SK-N-MC (cell line): ENCODE measurements at regions not wholly inside any gene's neighbourhood (a gene's known extent, or its start where the extent isn't known, plus 50 kb on each side); places are given as distances from the start of the nearest gene placed in this dataset.
"Not testable (repeated sequence)": the region's sequence is repeated elsewhere in the genome, so short reads cannot be mapped to it uniquely, and the experiment has no call there.

Experiments used
- DNase-seq: peaks from one replicate; pipeline ENCODE4 v3.0.0-alpha.2; 2011; ENCODE audit warnings: low read depth, low spot score
- H3K27ac ChIP-seq: fragments of 200-600 bp; sonication (generic); 2 replicates; pipeline ENCODE4 v1.5.1; 2016; ENCODE audit warnings: mixed run types
- H3K36me3 ChIP-seq: fragments of 200-600 bp; sonication (generic); 2 replicates; pipeline ENCODE4 v1.6.1; 2017; ENCODE audit warnings: antibody characterized with exemption, low read length, mixed read lengths; ENCODE audit not compliant: insufficient read depth
- H3K4me3 ChIP-seq: fragments of 200-600 bp; sonication (generic); 2 replicates; pipeline ENCODE4 v1.5.1; 2016
- H3K9ac ChIP-seq: fragments of 200-600 bp; sonication (generic); 2 replicates; pipeline ENCODE4 v1.8.0; 2017; ENCODE audit warnings: mixed run types, mixed read lengths; ENCODE audit not compliant: insufficient read length
- H3K9me3 ChIP-seq: fragments of 200-600 bp; sonication (generic); 2 replicates; pipeline ENCODE4 v1.6.1; 2017; ENCODE audit warnings: low read depth, mild to moderate bottlenecking, antibody characterized with exemption, low read length, moderate library complexity, mixed read lengths
- EZH2 ChIP-seq: fragments of 200-600 bp; sonication (generic); IDR thresholded peaks from one replicate; pipeline ENCODE4 v1.6.1; 2017; ENCODE audit warnings: antibody characterized with exemption
- FOXP2 ChIP-seq: optimal IDR thresholded peaks from 2 replicates; pipeline ENCODE3; 2011; ENCODE audit warnings: mild to moderate bottlenecking, moderate library complexity; ENCODE audit not compliant: insufficient read depth; ENCODE audit errors: extremely low read length, control extremely low read depth
- POLR2AphosphoS5 ChIP-seq: IDR thresholded peaks from 2 replicates; pipeline ENCODE4 v1.6.1; 2012; ENCODE audit warnings: mild to moderate bottlenecking, low read depth, low read length, borderline replicate concordance

GRCh38 chr2:583666-584065 is 93.5 kb downstream of the TMEM18 start:
- H3K27ac ChIP-seq: no peak overlapping the region
- no peak overlapping the region for H3K9ac ChIP-seq
- TF ChIP-seq POLR2AphosphoS5 (no peak), FOXP2 (no peak), EZH2 (no peak)
- H3K4me3 ChIP-seq: no peak overlapping the region
- no peaks in the 10 kb centered on the region for H3K36me3 ChIP-seq
- H3K9me3 ChIP-seq: no peaks in the 10 kb centered on the region
- DNase-seq: no peak

DNA sequence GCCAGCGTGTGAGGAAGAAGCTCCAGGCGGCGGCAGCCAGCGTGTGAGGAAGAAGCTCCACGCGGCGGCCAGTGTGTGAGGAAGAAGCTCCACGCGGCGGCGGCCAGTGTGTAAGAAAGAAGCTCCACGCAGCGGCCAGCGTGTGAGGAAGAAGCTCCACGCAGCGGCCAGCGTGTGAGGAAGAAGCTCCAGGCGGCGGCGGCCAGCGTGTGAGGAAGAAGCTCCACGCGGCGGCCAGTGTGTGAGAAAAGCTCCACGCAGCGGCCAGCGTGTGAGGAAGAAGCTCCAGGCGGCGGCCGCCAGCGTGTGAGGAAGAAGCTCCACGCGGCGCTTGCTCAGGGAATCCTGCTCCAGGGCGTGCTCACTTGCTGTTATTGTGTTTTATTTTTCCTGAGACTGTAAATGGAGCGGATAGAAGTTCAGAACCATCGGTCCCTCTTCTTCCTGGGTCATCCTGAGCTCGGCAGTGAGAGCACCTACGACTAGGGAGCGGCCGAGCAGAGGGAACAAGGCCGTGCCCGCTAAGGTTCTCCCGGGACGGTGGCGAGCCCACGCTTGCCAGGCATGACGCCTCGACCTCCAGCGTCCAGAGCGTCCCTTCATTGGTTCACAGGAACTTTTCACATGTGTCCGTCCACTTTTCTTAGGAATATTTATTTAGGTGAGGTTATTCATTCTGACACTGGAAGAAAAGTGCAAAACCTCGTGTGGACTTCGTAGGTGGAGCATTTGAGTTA is 94.2 kb downstream of the TMEM18 start:
- Histone ChIP-seq H3K27ac (no peak overlapping the region), H3K9me3 (no peaks in the 10 kb centered on the region), H3K4me3 (no peak overlapping the region), H3K9ac (no peak overlapping the region), H3K36me3 (no peaks in the 10 kb centered on the region)
- no peak for TF ChIP-seq POLR2AphosphoS5
- TF ChIP-seq FOXP2: no peak
- no peak for TF ChIP-seq EZH2
- no peak for DNase-seq

- not testable (repeated sequence) for H3K27ac ChIP-seq, H3K9ac ChIP-seq, DNase-seq, H3K4me3 ChIP-seq, H3K9me3 ChIP-seq, H3K36me3 ChIP-seq
Observed at GRCh38 chr2:582289-582688, 94.9 kb downstream of the TMEM18 start.

GRCh38 chr2:579961-580360 is 97.2 kb downstream of the TMEM18 start:
- H3K9me3 ChIP-seq: no peaks in the 10 kb centered on the region
- no peaks in the 10 kb centered on the region for H3K36me3 ChIP-seq
- H3K27ac ChIP-seq: no peak overlapping the region
- DNase-seq: no peak
- TF ChIP-seq FOXP2: no peak
- TF ChIP-seq EZH2: no peak
- TF ChIP-seq POLR2AphosphoS5: no peak
- H3K9ac ChIP-seq: no peak overlapping the region
- H3K4me3 ChIP-seq: no peak overlapping the region

DNA sequence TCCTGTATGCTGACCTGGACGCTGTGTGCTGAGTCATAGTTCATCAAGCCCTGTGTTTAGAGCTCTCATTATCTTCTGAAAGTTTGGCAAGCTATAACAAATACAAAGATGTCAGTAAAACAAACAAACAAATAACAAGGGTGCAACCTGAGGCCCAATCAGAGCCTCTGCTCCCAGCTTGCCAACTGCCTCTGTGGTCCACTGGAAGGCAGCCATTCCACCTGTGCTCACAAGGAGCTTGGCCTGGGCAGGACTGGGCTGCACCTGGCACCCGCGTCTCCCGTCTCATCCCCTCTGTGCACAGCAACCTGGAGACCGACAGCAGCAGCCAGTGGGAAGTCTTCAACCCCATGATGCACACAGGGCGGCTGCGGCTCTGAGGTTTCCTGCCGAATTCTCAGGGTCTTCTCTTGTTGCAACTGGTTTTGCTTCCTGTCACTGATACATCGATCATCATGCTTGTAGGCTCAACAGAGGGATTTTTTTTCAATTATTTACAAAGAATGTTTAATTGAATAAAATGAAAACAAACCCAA is 97.8 kb downstream of the TMEM18 start:
- no peak overlapping the region for H3K9ac ChIP-seq
- H3K27ac ChIP-seq: no peak overlapping the region
- DNase-seq: no peak

DNA sequence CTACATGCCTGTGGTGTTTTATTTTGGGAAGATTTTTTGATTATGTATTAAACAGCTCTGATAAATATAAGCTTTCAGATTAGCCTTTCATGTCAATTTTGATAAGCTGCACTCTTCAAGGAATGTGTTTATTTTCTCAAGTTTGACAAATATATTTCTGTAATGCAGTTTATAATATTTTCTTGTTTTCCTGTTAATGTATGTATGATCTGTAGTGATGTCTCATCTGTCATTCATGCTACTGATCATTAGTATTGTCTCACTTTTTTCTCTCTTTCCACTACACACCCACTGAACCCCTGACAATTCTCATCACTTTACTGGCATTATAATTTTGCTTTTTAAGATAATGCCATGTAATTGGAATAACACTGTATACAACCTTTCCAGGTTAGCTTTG is 100.9 kb downstream of the TMEM18 start:
- DNase-seq: no peak
- TF ChIP-seq EZH2 (no peak), POLR2AphosphoS5 (no peak), FOXP2 (no peak)
- Histone ChIP-seq H3K27ac (no peak overlapping the region), H3K36me3 (no peaks in the 10 kb centered on the region), H3K4me3 (no peak overlapping the region), H3K9me3 (no peaks in the 10 kb centered on the region), H3K9ac (no peak overlapping the region)

More for the DNA sequence above, 97.8 kb downstream of the TMEM18 start:
- Histone ChIP-seq H3K36me3 (no peaks in the 10 kb centered on the region), H3K4me3 (no peak overlapping the region), H3K9me3 (no peaks in the 10 kb centered on the region)
- no peak for TF ChIP-seq EZH2
- no peak for TF ChIP-seq FOXP2
- TF ChIP-seq POLR2AphosphoS5: no peak

GRCh38 chr2:575727-576236 is 101.4 kb downstream of the TMEM18 start:
- Histone ChIP-seq H3K27ac (no peak overlapping the region), H3K9me3 (no peaks in the 10 kb centered on the region), H3K36me3 (no peaks in the 10 kb centered on the region), H3K9ac (no peak overlapping the region), H3K4me3 (no peak overlapping the region)
- no peak for DNase-seq
- TF ChIP-seq EZH2 (no peak), FOXP2 (no peak), POLR2AphosphoS5 (no peak)

- Histone ChIP-seq H3K36me3 (no peaks in the 10 kb centered on the region), H3K9me3 (no peaks in the 10 kb centered on the region), H3K4me3 (no peak overlapping the region), H3K9ac (no peak overlapping the region), H3K27ac (no peak overlapping the region)
- TF ChIP-seq FOXP2: no peak
- TF ChIP-seq EZH2: no peak
- no peak for TF ChIP-seq POLR2AphosphoS5
- DNase-seq: no peak
Observed at GRCh38 chr2:575030-575726, 102.0 kb downstream of the TMEM18 start.

DNA sequence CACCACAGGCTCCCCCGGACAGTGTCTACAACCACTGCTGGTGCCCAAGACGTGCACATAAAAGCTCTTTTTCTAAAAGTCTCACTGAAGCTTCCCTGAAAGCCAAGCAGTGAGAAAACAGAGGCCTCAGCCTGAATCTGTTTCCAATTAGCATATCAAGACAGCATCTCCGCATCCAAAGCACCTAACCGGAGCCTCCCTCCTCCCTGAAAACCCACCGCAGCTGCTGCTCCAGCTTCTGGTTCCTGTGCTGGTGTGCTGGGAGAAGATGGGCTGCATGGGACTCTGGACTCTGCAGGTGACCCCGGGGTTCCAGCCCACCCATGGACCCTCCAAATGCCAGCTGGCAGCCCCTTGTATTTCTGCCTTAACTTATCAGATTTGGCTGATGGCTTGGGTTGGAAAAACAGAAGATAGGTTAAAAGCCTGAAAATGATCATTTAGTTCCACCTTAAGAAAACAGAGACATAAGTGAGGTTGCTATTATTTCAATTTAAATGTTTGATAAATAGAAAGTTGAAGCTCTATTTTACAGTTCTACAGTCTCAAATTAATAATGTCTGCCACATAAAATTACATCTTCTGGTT is 103.3 kb downstream of the TMEM18 start:
- TF ChIP-seq FOXP2 (no peak), POLR2AphosphoS5 (no peak), EZH2 (no peak)
- Histone ChIP-seq H3K9ac (no peak overlapping the region), H3K4me3 (no peak overlapping the region), H3K9me3 (no peaks in the 10 kb centered on the region), H3K36me3 (no peaks in the 10 kb centered on the region), H3K27ac (no peak overlapping the region)
- DNase-seq: no peak
